ENCODE measurements at regions not wholly inside any gene's neighbourhood (a gene's known extent, or its start where the extent isn't known, plus 50 kb on each side); places are given as distances from the start of the nearest gene placed in this dataset.

- TF ChIP-seq EP300 (IDR thresholded peaks at IDR 0.05) (no peak), CTCF (IDR thresholded peaks at IDR 0.05) (no peak), POLR2A (IDR thresholded peaks at IDR 0.05) (no peak), POLR2AphosphoS5 (IDR thresholded peaks at IDR 0.05) (no peak)
- no peaks in the 10 kb centered on the region for H3K9me3 ChIP-seq
- no peak overlapping the region for H3K4me3 ChIP-seq
- H3K27me3 ChIP-seq: no peaks in the 10 kb centered on the region
- no peaks in the 10 kb centered on the region for H3K36me3 ChIP-seq
- no peak for ATAC-seq
- 100% methylated on average over 1 of the region's 1 CpG; no CpG with 5 or more reads in 1 of the 2 donors for WGBS, 2 donors (ENCODE audit: low coverage in 1 of 2)
- no peak overlapping the region for H3K27ac ChIP-seq
- no peaks in the 10 kb centered on the region for H3K4me1 ChIP-seq
These were observed 347.4 kb upstream of the PTBP2 start for GRCh38 chr1:96374076-96374762.

- 60% methylated on average over 1 of the region's 1 CpG; no CpG with 5 or more reads in 1 of the 2 donors for WGBS, 2 donors (ENCODE audit: low coverage in 1 of 2)
- Histone ChIP-seq H3K9me3 (no peaks in the 10 kb centered on the region), H3K4me3 (no peak overlapping the region)
These were observed 344.7 kb upstream of the PTBP2 start for GRCh38 chr1:96376846-96377245.

GRCh38 chr1:96384611-96385010, 337.0 kb upstream of the PTBP2 start:
- WGBS, 2 donors (ENCODE audit: low coverage in 1 of 2): 85 to 89% methylated on average over 2 of the region's 2 CpGs
- ATAC-seq: no peak
- Histone ChIP-seq H3K27ac (no peak overlapping the region), H3K36me3 (no peaks in the 10 kb centered on the region), H3K4me1 (no peaks in the 10 kb centered on the region), H3K27me3 (no peaks in the 10 kb centered on the region), H3K9me3 (peaks cover 0 to 11% (median 0%) of the 10 kb centered on the region in 3 donors), H3K4me3 (no peak overlapping the region)
- TF ChIP-seq CTCF (IDR thresholded peaks at IDR 0.05) (no peak), EP300 (IDR thresholded peaks at IDR 0.05) (no peak), POLR2A (IDR thresholded peaks at IDR 0.05) (no peak), POLR2AphosphoS5 (IDR thresholded peaks at IDR 0.05) (no peak)

More at GRCh38 chr1:96376846-96377245, 344.7 kb upstream of the PTBP2 start:
- no peak for ATAC-seq
- Histone ChIP-seq H3K36me3 (no peaks in the 10 kb centered on the region), H3K27me3 (no peaks in the 10 kb centered on the region), H3K4me1 (no peaks in the 10 kb centered on the region), H3K27ac (no peak overlapping the region)
- TF ChIP-seq POLR2A (IDR thresholded peaks at IDR 0.05): no peak
- TF ChIP-seq CTCF (IDR thresholded peaks at IDR 0.05): no peak
- TF ChIP-seq EP300 (IDR thresholded peaks at IDR 0.05): no peak
- no peak for TF ChIP-seq POLR2AphosphoS5 (IDR thresholded peaks at IDR 0.05)

- no peaks in the 10 kb centered on the region for H3K27me3 ChIP-seq
- WGBS, 2 donors (ENCODE audit: low coverage in 1 of 2): 91% methylated on average over 3 of the region's 3 CpGs; no CpG with 5 or more reads in 1 of the 2 donors
- H3K27ac ChIP-seq: no peak overlapping the region
- H3K36me3 ChIP-seq: no peaks in the 10 kb centered on the region
- no peak for ATAC-seq
- H3K9me3 ChIP-seq: peaks cover 0 to 6% (median 0%) of the 10 kb centered on the region in 3 donors
- TF ChIP-seq POLR2AphosphoS5 (IDR thresholded peaks at IDR 0.05) (no peak), POLR2A (IDR thresholded peaks at IDR 0.05) (no peak), CTCF (IDR thresholded peaks at IDR 0.05) (no peak), EP300 (IDR thresholded peaks at IDR 0.05) (no peak)
- no peak overlapping the region for H3K4me3 ChIP-seq
- no peaks in the 10 kb centered on the region for H3K4me1 ChIP-seq
These were observed 333.8 kb upstream of the PTBP2 start for GRCh38 chr1:96387785-96388184.
